ENCODE measurements at regions not wholly inside any gene's neighbourhood (a gene's known extent, or its start where the extent isn't known, plus 50 kb on each side); places are given as distances from the start of the nearest gene placed in this dataset.

DNA sequence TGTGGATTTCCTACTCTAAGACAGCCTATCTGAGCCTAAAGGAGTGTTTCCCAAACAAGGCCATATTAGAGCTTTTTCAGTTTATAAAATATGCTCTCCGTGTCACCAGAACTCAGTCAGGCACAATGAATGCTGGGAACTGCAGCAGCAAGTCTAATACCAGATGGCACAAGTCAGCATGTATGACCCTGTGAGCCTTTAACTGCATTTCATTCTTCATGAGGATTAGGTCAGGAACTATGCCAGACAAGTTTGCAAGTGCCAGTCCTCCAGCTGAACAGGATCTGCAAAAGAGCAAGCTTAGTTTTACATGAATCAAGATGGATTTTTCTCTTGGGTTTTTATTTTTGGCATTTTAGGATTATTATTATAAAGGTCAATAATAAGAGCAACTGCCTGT is 66.7 kb upstream of the SAMD5 start:
- H2AFZ ChIP-seq (ENCODE audit: low read length): no peak overlapping the region
- no peak overlapping the region for H3K27ac ChIP-seq (ENCODE audit: insufficient read depth, low read length)
- TF ChIP-seq EZH2 (IDR thresholded peaks at IDR 0.05; ENCODE audit: low read length, missing control alignments) (no peak), CTCF (conservative IDR thresholded peaks at IDR 0.05 in 1 of 2, IDR thresholded peaks at IDR 0.05 in 1 of 2; ENCODE audit: low read depth in 1 of 2, low read length in 2 of 2) (no peak)
- no peaks in the 10 kb centered on the region for H3K9me3 ChIP-seq (ENCODE audit: control insufficient read depth, insufficient read depth, low read depth, low read length)
- no peaks in the 10 kb centered on the region for H4K20me1 ChIP-seq (ENCODE audit: control insufficient read depth, extremely low read depth, insufficient read depth, low read length)
- peak in 1 of 2 donors; percentile 25 for DNase-seq (ENCODE audit: low read depth in 2 of 2)
- no peak overlapping the region for H3K4me2 ChIP-seq (ENCODE audit: extremely low read depth, insufficient read depth, low read length)
- no peaks in the 10 kb centered on the region for H3K36me3 ChIP-seq (ENCODE audit: control insufficient read depth, insufficient read depth, low read length)
- no peak overlapping the region for H3K9ac ChIP-seq (ENCODE audit: insufficient read depth, low read length)
- no peak overlapping the region for H3K4me3 ChIP-seq (replicated peaks in 1 of 4; ENCODE audit: control extremely low read depth in 1 of 4, insufficient read depth in 1 of 4, low read depth in 3 of 4, low read length in 4 of 4)
- H3K79me2 ChIP-seq (ENCODE audit: control insufficient read depth, insufficient read depth, low read length): no peaks in the 10 kb centered on the region
- H3K27me3 ChIP-seq (ENCODE audit: control insufficient read depth, insufficient read depth, low read length): no peaks in the 10 kb centered on the region
- no peaks in the 10 kb centered on the region for H3K4me1 ChIP-seq (ENCODE audit: control insufficient read depth, extremely low read depth, insufficient read depth, low read length)

- Histone ChIP-seq H3K9ac (ENCODE audit: insufficient read depth, low read length) (no peak overlapping the region), H3K79me2 (ENCODE audit: control insufficient read depth, insufficient read depth, low read length) (no peaks in the 10 kb centered on the region), H3K36me3 (ENCODE audit: control insufficient read depth, insufficient read depth, low read length) (no peaks in the 10 kb centered on the region), H3K4me2 (ENCODE audit: extremely low read depth, insufficient read depth, low read length) (no peak overlapping the region), H2AFZ (ENCODE audit: low read length) (no peak overlapping the region), H3K9me3 (ENCODE audit: control insufficient read depth, insufficient read depth, low read depth, low read length) (no peaks in the 10 kb centered on the region), H3K27ac (ENCODE audit: insufficient read depth, low read length) (no peak overlapping the region), H4K20me1 (ENCODE audit: control insufficient read depth, extremely low read depth, insufficient read depth, low read length) (no peaks in the 10 kb centered on the region), H3K4me3 (replicated peaks in 1 of 4; ENCODE audit: control extremely low read depth in 1 of 4, insufficient read depth in 1 of 4, low read depth in 3 of 4, low read length in 4 of 4) (no peak overlapping the region), H3K27me3 (ENCODE audit: control insufficient read depth, insufficient read depth, low read length) (no peaks in the 10 kb centered on the region), H3K4me1 (ENCODE audit: control insufficient read depth, extremely low read depth, insufficient read depth, low read length) (no peaks in the 10 kb centered on the region)
- peak in 1 of 2 donors; percentile 12 for DNase-seq (ENCODE audit: low read depth in 2 of 2)
- TF ChIP-seq EZH2 (IDR thresholded peaks at IDR 0.05; ENCODE audit: low read length, missing control alignments) (no peak), CTCF (conservative IDR thresholded peaks at IDR 0.05 in 1 of 2, IDR thresholded peaks at IDR 0.05 in 1 of 2; ENCODE audit: low read depth in 1 of 2, low read length in 2 of 2) (no peak)
These were observed 60.5 kb upstream of the SAMD5 start for GRCh38 chr6:147447835-147448611.

- no peak overlapping the region for H2AFZ ChIP-seq (ENCODE audit: low read length)
- H3K27ac ChIP-seq (ENCODE audit: insufficient read depth, low read length): no peak overlapping the region
- no peak overlapping the region for H3K4me2 ChIP-seq (ENCODE audit: extremely low read depth, insufficient read depth, low read length)
- no peaks in the 10 kb centered on the region for H3K9me3 ChIP-seq (ENCODE audit: control insufficient read depth, insufficient read depth, low read depth, low read length)
- H3K79me2 ChIP-seq (ENCODE audit: control insufficient read depth, insufficient read depth, low read length): no peaks in the 10 kb centered on the region
- no peaks in the 10 kb centered on the region for H3K36me3 ChIP-seq (ENCODE audit: control insufficient read depth, insufficient read depth, low read length)
- no peak overlapping the region for H3K9ac ChIP-seq (ENCODE audit: insufficient read depth, low read length)
- H3K27me3 ChIP-seq (ENCODE audit: control insufficient read depth, insufficient read depth, low read length): no peaks in the 10 kb centered on the region
- TF ChIP-seq CTCF (conservative IDR thresholded peaks at IDR 0.05 in 1 of 2, IDR thresholded peaks at IDR 0.05 in 1 of 2; ENCODE audit: low read depth in 1 of 2, low read length in 2 of 2) (no peak), EZH2 (IDR thresholded peaks at IDR 0.05; ENCODE audit: low read length, missing control alignments) (no peak)
- no peaks in the 10 kb centered on the region for H3K4me1 ChIP-seq (ENCODE audit: control insufficient read depth, extremely low read depth, insufficient read depth, low read length)
- DNase-seq (ENCODE audit: low read depth in 2 of 2): no peak
- no peak overlapping the region for H3K4me3 ChIP-seq (replicated peaks in 1 of 4; ENCODE audit: control extremely low read depth in 1 of 4, insufficient read depth in 1 of 4, low read depth in 3 of 4, low read length in 4 of 4)
- H4K20me1 ChIP-seq (ENCODE audit: control insufficient read depth, extremely low read depth, insufficient read depth, low read length): no peaks in the 10 kb centered on the region
These were observed 59.7 kb upstream of the SAMD5 start for GRCh38 chr6:147448775-147449174.
